OCI-LY3 (cell line): ENCODE measurements at regions not wholly inside any gene's neighbourhood (a gene's known extent, or its start where the extent isn't known, plus 50 kb on each side); places are given as distances from the start of the nearest gene placed in this dataset.

ENCODE experiments used
- H2AFZ ChIP-seq: fragments of 200-600, 300-600 bp; shearing (Covaris generic); 2 replicates; pipeline ENCODE4 v1.6.0; 2014; ENCODE audit warnings: antibody characterized with exemption, low read depth, low read length
- H3K27ac ChIP-seq: fragments of 200-600, 300-600 bp; sonication (generic); 2 replicates; pipeline ENCODE4 v1.5.1; 2014; ENCODE audit warnings: mild to moderate bottlenecking, low read length, moderate library complexity, mixed read lengths
- H3K27me3 ChIP-seq: fragments of 200-600, 300-600 bp; sonication (generic); 2 replicates; pipeline ENCODE4 v1.6.1; 2014; ENCODE audit warnings: low read depth, low read length, mixed read lengths
- H3K36me3 ChIP-seq: fragments of 200-600, 300-600 bp; sonication (generic); replicated peaks from 2 replicates; pipeline ENCODE3; 2014; ENCODE audit warnings: low read depth, low read length, mixed read lengths
- H3K4me1 ChIP-seq: fragments of 300-600, 200-600 bp; sonication (generic); 2 replicates; pipeline ENCODE4 v1.6.1; 2014; ENCODE audit warnings: low read length, mixed read lengths
- H3K4me2 ChIP-seq: fragments of 200-600, 300-600 bp; sonication (generic); 2 replicates; pipeline ENCODE4 v1.6.1; 2014; ENCODE audit warnings: low read length, mixed read lengths
- H3K4me3 ChIP-seq: fragments of 300-600, 200-600 bp; sonication (generic); 2 replicates; pipeline ENCODE4 v1.5.1; 2014; ENCODE audit warnings: antibody characterized with exemption, mild to moderate bottlenecking, low read length, moderate library complexity
- H3K79me2 ChIP-seq: fragments of 300-600, 200-600 bp; shearing (Covaris generic); 2 replicates; pipeline ENCODE4 v1.6.1; 2014; ENCODE audit warnings: mild to moderate bottlenecking, low read length, mixed read lengths
- H3K9ac ChIP-seq: fragments of 300-600, 200-600 bp; shearing (Covaris generic); 2 replicates; pipeline ENCODE4 v1.6.0; 2014; ENCODE audit warnings: mild to moderate bottlenecking, low read length, moderate library complexity
- H3K9me3 ChIP-seq: fragments of 200-600, 300-600 bp; shearing (Covaris generic); 2 replicates; pipeline ENCODE4 v1.6.1; 2014; ENCODE audit warnings: low read length, mixed read lengths; ENCODE audit not compliant: insufficient read depth
- H4K20me1 ChIP-seq: fragments of 200-600, 300-600 bp; sonication (generic); 2 replicates; pipeline ENCODE4 v1.6.1; 2016; ENCODE audit warnings: low read length, mixed read lengths; ENCODE audit not compliant: insufficient read depth
- CTCF ChIP-seq: fragments of 200-600, 300-600 bp; sonication (generic); IDR thresholded peaks from 2 replicates; pipeline ENCODE4 v1.5.1; 2014; ENCODE audit warnings: antibody characterized with exemption, low read length, low read depth
- EZH2phosphoT487 ChIP-seq: fragments of 200-600 bp; shearing (Covaris generic); IDR thresholded peaks from 2 replicates; pipeline ENCODE4 v1.6.1; 2018; ENCODE audit warnings: antibody characterized with exemption, mixed run types, low read depth

GRCh38 chr20:22503577-22503976 lies 80.8 kb downstream of the FOXA2 start:
- H4K20me1 ChIP-seq, result no peaks in the 10 kb centered on the region
- no peaks in the 10 kb centered on the region for H3K36me3 ChIP-seq
- H3K4me2 ChIP-seq, result no peak overlapping the region
- no peak overlapping the region for H3K9ac ChIP-seq
- H3K4me1 ChIP-seq, result no peaks in the 10 kb centered on the region
- H2AFZ ChIP-seq, result no peak overlapping the region
- H3K9me3 ChIP-seq, result no peaks in the 10 kb centered on the region
- no peak for TF ChIP-seq CTCF
- no peak for TF ChIP-seq EZH2phosphoT487
- no peaks in the 10 kb centered on the region for H3K79me2 ChIP-seq
- no peak overlapping the region for H3K27ac ChIP-seq
- H3K4me3 ChIP-seq, result no peak overlapping the region
- H3K27me3 ChIP-seq, result no peaks in the 10 kb centered on the region

- no peaks in the 10 kb centered on the region for H3K79me2 ChIP-seq
- no peak overlapping the region for H2AFZ ChIP-seq
- H3K27ac ChIP-seq, result no peak overlapping the region
- H3K4me2 ChIP-seq, result no peak overlapping the region
- no peaks in the 10 kb centered on the region for H3K27me3 ChIP-seq
- H3K4me1 ChIP-seq, result no peaks in the 10 kb centered on the region
- H3K9ac ChIP-seq, result no peak overlapping the region
- H4K20me1 ChIP-seq, result no peaks in the 10 kb centered on the region
- H3K36me3 ChIP-seq, result no peaks in the 10 kb centered on the region
- H3K9me3 ChIP-seq, result no peaks in the 10 kb centered on the region
- H3K4me3 ChIP-seq, result no peak overlapping the region
- TF ChIP-seq EZH2phosphoT487 (no peak), CTCF (no peak)
These were observed 81.6 kb downstream of the FOXA2 start for GRCh38 chr20:22502731-22503191.

- Histone ChIP-seq H3K4me3 (no peak overlapping the region), H3K4me2 (no peak overlapping the region), H3K27ac (no peak overlapping the region), H3K27me3 (no peaks in the 10 kb centered on the region), H2AFZ (no peak overlapping the region), H4K20me1 (no peaks in the 10 kb centered on the region), H3K36me3 (no peaks in the 10 kb centered on the region), H3K4me1 (no peaks in the 10 kb centered on the region), H3K79me2 (no peaks in the 10 kb centered on the region), H3K9ac (no peak overlapping the region), H3K9me3 (no peaks in the 10 kb centered on the region)
- no peak for TF ChIP-seq EZH2phosphoT487
- no peak for TF ChIP-seq CTCF
These were observed 82.6 kb downstream of the FOXA2 start for GRCh38 chr20:22501566-22502344.

GRCh38 chr20:22501034-22501433 lies 83.3 kb downstream of the FOXA2 start:
- TF ChIP-seq EZH2phosphoT487, result no peak
- TF ChIP-seq CTCF, result no peak
- H3K36me3 ChIP-seq, result no peaks in the 10 kb centered on the region

More at GRCh38 chr20:22501034-22501433, 83.3 kb downstream of the FOXA2 start:
- Histone ChIP-seq H3K27ac (no peak overlapping the region), H3K4me1 (no peaks in the 10 kb centered on the region), H3K4me3 (no peak overlapping the region), H3K79me2 (no peaks in the 10 kb centered on the region), H4K20me1 (no peaks in the 10 kb centered on the region), H3K9me3 (no peaks in the 10 kb centered on the region), H3K4me2 (no peak overlapping the region), H3K27me3 (no peaks in the 10 kb centered on the region), H2AFZ (no peak overlapping the region), H3K9ac (no peak overlapping the region)
